Suprapubic skin (tissue), 4 donors: ENCODE measurements at regions not wholly inside any gene's neighbourhood (a gene's known extent, or its start where the extent isn't known, plus 50 kb on each side); places are given as distances from the start of the nearest gene placed in this dataset.

ENCODE experiments used
- POLR2A ChIP-seq, 2 donors: fragments of 450-650 bp; IDR thresholded peaks; one replicate each; pipeline ENCODE4 v1.6.1; 2017; ENCODE audit warnings: antibody characterized with exemption in 2 of 2, mild to moderate bottlenecking in 2 of 2, moderate library complexity in 2 of 2
- POLR2AphosphoS5 ChIP-seq, 3 donors: sonication (generic); formaldehyde crosslinking; IDR thresholded peaks; one replicate each; pipeline ENCODE4 v1.6.1; 2017; ENCODE audit warnings: antibody characterized with exemption in 3 of 3
- TF ChIP-seq, protein P1 (sequence below), 2 donors: fragments of 200-600 bp in 1 of 2; fragments of 450-650 bp in 1 of 2; sonication (generic) in 1 of 2; IDR thresholded peaks; one replicate each; pipeline ENCODE4 v1.5.1; 2016 to 2019; ENCODE audit warnings: antibody characterized with exemption in 2 of 2, mild to moderate bottlenecking in 1 of 2, moderate library complexity in 1 of 2

- TF ChIP-seq, protein P1, sequence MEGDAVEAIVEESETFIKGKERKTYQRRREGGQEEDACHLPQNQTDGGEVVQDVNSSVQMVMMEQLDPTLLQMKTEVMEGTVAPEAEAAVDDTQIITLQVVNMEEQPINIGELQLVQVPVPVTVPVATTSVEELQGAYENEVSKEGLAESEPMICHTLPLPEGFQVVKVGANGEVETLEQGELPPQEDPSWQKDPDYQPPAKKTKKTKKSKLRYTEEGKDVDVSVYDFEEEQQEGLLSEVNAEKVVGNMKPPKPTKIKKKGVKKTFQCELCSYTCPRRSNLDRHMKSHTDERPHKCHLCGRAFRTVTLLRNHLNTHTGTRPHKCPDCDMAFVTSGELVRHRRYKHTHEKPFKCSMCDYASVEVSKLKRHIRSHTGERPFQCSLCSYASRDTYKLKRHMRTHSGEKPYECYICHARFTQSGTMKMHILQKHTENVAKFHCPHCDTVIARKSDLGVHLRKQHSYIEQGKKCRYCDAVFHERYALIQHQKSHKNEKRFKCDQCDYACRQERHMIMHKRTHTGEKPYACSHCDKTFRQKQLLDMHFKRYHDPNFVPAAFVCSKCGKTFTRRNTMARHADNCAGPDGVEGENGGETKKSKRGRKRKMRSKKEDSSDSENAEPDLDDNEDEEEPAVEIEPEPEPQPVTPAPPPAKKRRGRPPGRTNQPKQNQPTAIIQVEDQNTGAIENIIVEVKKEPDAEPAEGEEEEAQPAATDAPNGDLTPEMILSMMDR (IDR thresholded peaks at IDR 0.05) = no peak
- TF ChIP-seq POLR2A (IDR thresholded peaks at IDR 0.05) (no peak), POLR2AphosphoS5 (IDR thresholded peaks at IDR 0.05) (no peak)
Measured at GRCh38 chr3:88589138-88589537, 439.4 kb downstream of the C3orf38 start.
